Transverse colon (tissue), 4 donors: ENCODE measurements at regions not wholly inside any gene's neighbourhood (a gene's known extent, or its start where the extent isn't known, plus 50 kb on each side); places are given as distances from the start of the nearest gene placed in this dataset.

Source experiments
- EP300 ChIP-seq: sonication (generic); formaldehyde crosslinking; IDR thresholded peaks from one replicate; pipeline ENCODE4 v1.6.1; 2017; ENCODE audit warnings: antibody characterized with exemption, low read depth
- POLR2AphosphoS5 ChIP-seq, 3 donors: sonication (generic); formaldehyde crosslinking; IDR thresholded peaks; one replicate each; pipeline ENCODE4 v1.6.1; 2016; ENCODE audit warnings: antibody characterized with exemption in 3 of 3
- TF ChIP-seq, protein P1 (sequence below), 5 experiments: fragments of 200-600 bp in 3 of 5; fragments of 450-650 bp in 2 of 5; sonication (generic) in 3 of 5; IDR thresholded peaks; 1 replicate in 2 of 5; 2 replicates in 3 of 5; pipeline ENCODE4 v1.5.1; 2016 to 2017; ENCODE audit warnings: antibody characterized with exemption in 5 of 5, inconsistent platforms in 3 of 5, mild to moderate bottlenecking in 2 of 5, moderate library complexity in 1 of 5

DNA sequence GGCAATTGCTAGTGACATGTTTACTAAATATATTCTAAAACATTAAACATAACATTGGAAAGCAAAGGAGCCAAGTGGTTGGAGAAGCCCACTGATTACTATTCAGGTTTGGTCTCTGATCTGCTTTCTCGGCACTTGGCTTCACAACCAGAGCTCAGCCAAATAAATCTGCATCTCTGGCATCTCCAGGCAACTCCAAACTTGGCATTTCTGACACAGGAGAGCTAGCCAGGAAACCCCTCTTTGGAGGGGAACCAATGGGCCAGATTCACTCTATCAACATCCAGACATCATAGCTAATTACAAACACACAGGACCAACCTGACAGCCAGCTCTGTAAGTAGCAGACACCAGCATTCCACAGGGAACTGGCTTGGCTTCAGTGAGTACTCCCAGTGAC, 150.3 kb upstream of the ETAA1 start:
- TF ChIP-seq, protein P1, sequence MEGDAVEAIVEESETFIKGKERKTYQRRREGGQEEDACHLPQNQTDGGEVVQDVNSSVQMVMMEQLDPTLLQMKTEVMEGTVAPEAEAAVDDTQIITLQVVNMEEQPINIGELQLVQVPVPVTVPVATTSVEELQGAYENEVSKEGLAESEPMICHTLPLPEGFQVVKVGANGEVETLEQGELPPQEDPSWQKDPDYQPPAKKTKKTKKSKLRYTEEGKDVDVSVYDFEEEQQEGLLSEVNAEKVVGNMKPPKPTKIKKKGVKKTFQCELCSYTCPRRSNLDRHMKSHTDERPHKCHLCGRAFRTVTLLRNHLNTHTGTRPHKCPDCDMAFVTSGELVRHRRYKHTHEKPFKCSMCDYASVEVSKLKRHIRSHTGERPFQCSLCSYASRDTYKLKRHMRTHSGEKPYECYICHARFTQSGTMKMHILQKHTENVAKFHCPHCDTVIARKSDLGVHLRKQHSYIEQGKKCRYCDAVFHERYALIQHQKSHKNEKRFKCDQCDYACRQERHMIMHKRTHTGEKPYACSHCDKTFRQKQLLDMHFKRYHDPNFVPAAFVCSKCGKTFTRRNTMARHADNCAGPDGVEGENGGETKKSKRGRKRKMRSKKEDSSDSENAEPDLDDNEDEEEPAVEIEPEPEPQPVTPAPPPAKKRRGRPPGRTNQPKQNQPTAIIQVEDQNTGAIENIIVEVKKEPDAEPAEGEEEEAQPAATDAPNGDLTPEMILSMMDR (IDR thresholded peaks at IDR 0.05) = no peak
- TF ChIP-seq POLR2AphosphoS5 (IDR thresholded peaks at IDR 0.05) = no peak
- no peak for TF ChIP-seq EP300
